Esophagus squamous epithelium (tissue), 5 donors: ENCODE measurements at regions not wholly inside any gene's neighbourhood (a gene's known extent, or its start where the extent isn't known, plus 50 kb on each side); places are given as distances from the start of the nearest gene placed in this dataset.
A peak's percentile ranks its signal among the peaks of the same experiment; 100 is the strongest.

Experiments
- DNase-seq: peaks from one replicate; lab custom pipeline; 2025; lab: John Stamatoyannopoulos, UW
- H3K27ac ChIP-seq, 4 donors: fragments of 200-600 bp; sonication (generic); one replicate each; pipeline ENCODE4 v1.5.1; 2016 to 2019; ENCODE audit warnings: mild to moderate bottlenecking in 1 of 4
- H3K27me3 ChIP-seq, 4 donors: fragments of 200-600 bp; sonication (generic); 1 replicate in 3 of 4; 2 replicates in 1 of 4; pipeline versions ENCODE4 v1.5.1 to v1.6.0; 2017 to 2021; ENCODE audit warnings: antibody characterized with exemption in 1 of 4
- H3K36me3 ChIP-seq, 3 donors: fragments of 200-600 bp; sonication (generic); one replicate each; pipeline ENCODE4 v1.5.1; 2016 to 2019
- H3K4me1 ChIP-seq, 3 donors: fragments of 200-600 bp; sonication (generic); one replicate each; pipeline ENCODE4 v1.5.1; 2017 to 2019
- H3K4me3 ChIP-seq, 4 donors: fragments of 200-600 bp; sonication (generic); 1 replicate in 3 of 4; 2 replicates in 1 of 4; pipeline ENCODE4 v1.5.1; 2016 to 2019; ENCODE audit warnings: mild to moderate bottlenecking in 2 of 4, moderate library complexity in 1 of 4
- H3K9me3 ChIP-seq, 3 donors: fragments of 200-600 bp; sonication (generic); one replicate each; pipeline ENCODE4 v1.5.1; 2016 to 2019
- CTCF ChIP-seq, 6 experiments: fragments of 450-650 bp in 4 of 6; fragments of 200-600 bp in 2 of 6; sonication (generic) in 2 of 6; IDR thresholded peaks; one replicate each; pipeline ENCODE4 v1.5.1; 2016 to 2019; ENCODE audit warnings: antibody characterized with exemption in 6 of 6, mild to moderate bottlenecking in 4 of 6, moderate library complexity in 4 of 6
- POLR2A ChIP-seq, 4 donors: fragments of 450-650 bp; IDR thresholded peaks; one replicate each; pipeline ENCODE4 v1.6.1; 2017; ENCODE audit warnings: antibody characterized with exemption in 4 of 4, mild to moderate bottlenecking in 4 of 4, moderate library complexity in 3 of 4
- WGBS, 2 donors: methylation state at CpG; one replicate each; pipeline ENCODE4 v1.1.5; 2018; 5-methylcytosine and 5-hydroxymethylcytosine counted together
- intact Hi-C: fragments of 100-400 bp; cut with DNase I; formaldehyde crosslinking; loops from one replicate; pipeline ENCODE4 v1.15.0; 2022
- donor health status: DM: yes; HTN: yes; CAD: no.

- WGBS, 2 donors, result 64 to 82% methylated on average over 5 of the region's 5 CpGs
- Histone ChIP-seq H3K36me3 (no peaks in the 10 kb centered on the region), H3K4me1 (peaks cover 14 to 51% (median 15%) of the 10 kb centered on the region in 3 donors), H3K27ac (peak overlapping the region in 1 of 4 donors; percentile 25), H3K4me3 (no peak overlapping the region), H3K27me3 (no peaks in the 10 kb centered on the region), H3K9me3 (no peaks in the 10 kb centered on the region)
- TF ChIP-seq POLR2A (IDR thresholded peaks at IDR 0.05), result no peak
- no peak for TF ChIP-seq CTCF (IDR thresholded peaks at IDR 0.05)
- DNase-seq, result no peak
- intact Hi-C loops, result no loop called here
Observed at GRCh38 chr18:10239991-10240634, 214.3 kb upstream of the APCDD1 start.

GRCh38 chr18:10240973-10241372, 213.5 kb upstream of the APCDD1 start:
- H3K36me3 ChIP-seq, result no peaks in the 10 kb centered on the region
- no peaks in the 10 kb centered on the region for H3K27me3 ChIP-seq
- TF ChIP-seq CTCF (IDR thresholded peaks at IDR 0.05), result no peak
- no peak for TF ChIP-seq POLR2A (IDR thresholded peaks at IDR 0.05)
- H3K9me3 ChIP-seq, result no peaks in the 10 kb centered on the region
- H3K27ac ChIP-seq, result no peak overlapping the region
- WGBS, 2 donors, result 91 to 100% methylated on average over 2 of the region's 2 CpGs
- peaks cover 14 to 52% (median 14%) of the 10 kb centered on the region in 3 donors for H3K4me1 ChIP-seq
- no peak for DNase-seq
- H3K4me3 ChIP-seq, result no peak overlapping the region
- intact Hi-C loops, result no loop called here

GRCh38 chr18:10241579-10241978, 212.9 kb upstream of the APCDD1 start:
- Histone ChIP-seq H3K36me3 (no peaks in the 10 kb centered on the region), H3K4me1 (peaks cover 14 to 57% (median 14%) of the 10 kb centered on the region in 3 donors), H3K4me3 (no peak overlapping the region), H3K9me3 (no peaks in the 10 kb centered on the region), H3K27me3 (no peaks in the 10 kb centered on the region), H3K27ac (no peak overlapping the region)
- TF ChIP-seq CTCF (IDR thresholded peaks at IDR 0.05) (no peak), POLR2A (IDR thresholded peaks at IDR 0.05) (no peak)
- no peak for DNase-seq
- intact Hi-C loops, result no loop called here
- WGBS, 2 donors, result 45 to 56% methylated on average over 1 of the region's 1 CpG

- 51 to 57% methylated on average over 7 of the region's 7 CpGs for WGBS, 2 donors
- Histone ChIP-seq H3K4me1 (peaks cover 14 to 57% (median 14%) of the 10 kb centered on the region in 3 donors), H3K4me3 (no peak overlapping the region), H3K9me3 (no peaks in the 10 kb centered on the region), H3K36me3 (no peaks in the 10 kb centered on the region), H3K27ac (no peak overlapping the region), H3K27me3 (no peaks in the 10 kb centered on the region)
- DNase-seq, result no peak
- TF ChIP-seq CTCF (IDR thresholded peaks at IDR 0.05), result no peak
- no peak for TF ChIP-seq POLR2A (IDR thresholded peaks at IDR 0.05)
- intact Hi-C loops, result no loop called here
Observed at GRCh38 chr18:10242936-10243680, 211.3 kb upstream of the APCDD1 start.

GRCh38 chr18:10244341-10244740, 210.1 kb upstream of the APCDD1 start:
- Histone ChIP-seq H3K4me3 (no peak overlapping the region), H3K27ac (no peak overlapping the region), H3K27me3 (no peaks in the 10 kb centered on the region), H3K36me3 (no peaks in the 10 kb centered on the region), H3K9me3 (no peaks in the 10 kb centered on the region), H3K4me1 (peaks cover 5 to 49% (median 8%) of the 10 kb centered on the region in 3 donors)
- no peak for DNase-seq
- intact Hi-C loops, result no loop called here
- WGBS, 2 donors, result 50 to 59% methylated on average over 8 of the region's 8 CpGs
- TF ChIP-seq CTCF (IDR thresholded peaks at IDR 0.05) (no peak), POLR2A (IDR thresholded peaks at IDR 0.05) (no peak)
